HG02852 (cell line): ENCODE measurements at regions not wholly inside any gene's neighbourhood (a gene's known extent, or its start where the extent isn't known, plus 50 kb on each side); places are given as distances from the start of the nearest gene placed in this dataset.
"Not testable (repeated sequence)": the region's sequence is repeated elsewhere in the genome, so short reads cannot be mapped to it uniquely, and the experiment has no call there.

Experiments used
- ATAC-seq: cut with Tn5 transposase; IDR thresholded peaks from one replicate; pipeline ENCODE4 v1.9.1; 2021; ENCODE audit warnings: mild to moderate bottlenecking, moderate library complexity; ENCODE audit not compliant: unreplicated experiment

DNA sequence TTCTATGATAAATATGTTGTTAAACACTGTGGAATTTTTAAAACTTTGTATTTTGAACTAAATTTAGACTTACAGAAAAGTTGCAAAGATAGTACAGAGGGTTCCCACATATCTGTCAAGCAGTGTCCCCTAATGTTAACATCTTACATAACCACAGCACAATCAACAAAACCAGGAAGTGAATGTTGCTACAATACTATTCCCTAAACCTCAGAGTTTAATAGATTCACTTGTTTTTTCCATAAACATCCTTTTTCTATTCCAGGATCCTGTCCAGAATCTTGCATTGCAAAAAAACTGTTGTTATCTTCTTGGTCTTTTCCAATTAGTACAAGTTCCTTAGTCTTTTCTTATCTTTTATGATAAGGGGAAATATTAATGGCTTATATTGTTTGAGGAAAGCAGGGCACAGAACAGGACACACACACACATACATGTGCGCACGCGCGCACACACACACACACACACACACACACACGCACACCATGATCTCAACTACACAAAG is 251.1 kb upstream of the TRIB2 start:
- ATAC-seq, result no peak

DNA sequence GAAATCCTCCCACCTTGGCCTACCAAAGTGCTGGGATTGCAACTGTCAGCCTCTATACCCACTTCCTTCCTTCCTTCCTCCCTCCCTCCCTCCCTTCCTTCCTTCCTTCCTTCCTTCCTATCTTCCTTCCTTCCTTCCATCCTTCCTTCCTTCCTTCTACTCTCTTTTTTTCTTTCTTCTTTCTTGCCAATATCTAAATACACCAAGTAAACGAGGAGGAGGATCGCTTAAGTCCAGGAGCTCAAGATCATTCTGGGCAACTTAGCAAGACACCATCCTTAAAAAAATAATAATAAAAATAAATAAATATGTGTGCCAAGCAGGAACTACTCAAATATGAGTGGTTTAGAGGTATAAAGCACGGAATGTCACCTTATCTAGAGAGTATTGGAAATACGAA is 249.4 kb upstream of the TRIB2 start:
- no peak for ATAC-seq

DNA sequence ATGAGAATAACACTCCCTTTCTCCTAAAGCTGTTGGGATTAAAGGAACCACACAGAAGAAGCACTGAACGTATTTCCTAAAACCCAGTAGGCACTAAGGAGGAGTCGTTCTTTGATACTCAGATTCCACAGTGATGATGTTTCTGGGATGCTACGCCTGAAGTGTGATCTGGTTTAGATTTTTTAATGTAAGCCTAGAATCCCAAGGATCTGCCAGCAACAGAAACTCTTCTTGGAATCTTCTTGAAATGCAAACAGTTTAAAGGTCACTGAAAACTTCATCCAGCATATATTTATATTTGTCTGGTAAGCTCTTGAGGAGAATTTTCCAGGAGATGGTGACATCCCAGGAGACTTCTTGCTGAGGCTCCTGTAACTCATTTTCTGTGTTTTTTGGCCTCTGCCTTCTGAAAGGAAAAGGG is 247.6 kb upstream of the TRIB2 start:
- ATAC-seq, result no peak

DNA sequence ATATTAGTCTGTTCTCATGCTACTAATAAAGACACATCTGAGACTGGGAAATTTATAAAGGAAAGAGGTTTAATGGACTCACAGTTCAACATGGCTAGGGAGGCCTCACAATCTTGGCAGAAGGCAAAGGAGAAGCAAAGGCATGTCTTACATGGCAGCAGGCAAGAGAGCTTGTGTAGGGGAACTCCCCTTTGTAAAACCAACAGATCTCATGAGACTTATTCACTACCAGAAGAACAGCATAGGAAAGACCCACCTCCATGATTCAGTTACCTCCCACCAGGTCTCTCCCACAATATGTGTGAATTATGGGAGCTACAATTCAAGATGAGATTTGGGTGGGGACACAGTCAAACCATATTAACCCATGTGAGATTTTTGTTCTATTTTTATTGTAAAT is 244.5 kb upstream of the TRIB2 start:
- not testable (repeated sequence) for ATAC-seq

DNA sequence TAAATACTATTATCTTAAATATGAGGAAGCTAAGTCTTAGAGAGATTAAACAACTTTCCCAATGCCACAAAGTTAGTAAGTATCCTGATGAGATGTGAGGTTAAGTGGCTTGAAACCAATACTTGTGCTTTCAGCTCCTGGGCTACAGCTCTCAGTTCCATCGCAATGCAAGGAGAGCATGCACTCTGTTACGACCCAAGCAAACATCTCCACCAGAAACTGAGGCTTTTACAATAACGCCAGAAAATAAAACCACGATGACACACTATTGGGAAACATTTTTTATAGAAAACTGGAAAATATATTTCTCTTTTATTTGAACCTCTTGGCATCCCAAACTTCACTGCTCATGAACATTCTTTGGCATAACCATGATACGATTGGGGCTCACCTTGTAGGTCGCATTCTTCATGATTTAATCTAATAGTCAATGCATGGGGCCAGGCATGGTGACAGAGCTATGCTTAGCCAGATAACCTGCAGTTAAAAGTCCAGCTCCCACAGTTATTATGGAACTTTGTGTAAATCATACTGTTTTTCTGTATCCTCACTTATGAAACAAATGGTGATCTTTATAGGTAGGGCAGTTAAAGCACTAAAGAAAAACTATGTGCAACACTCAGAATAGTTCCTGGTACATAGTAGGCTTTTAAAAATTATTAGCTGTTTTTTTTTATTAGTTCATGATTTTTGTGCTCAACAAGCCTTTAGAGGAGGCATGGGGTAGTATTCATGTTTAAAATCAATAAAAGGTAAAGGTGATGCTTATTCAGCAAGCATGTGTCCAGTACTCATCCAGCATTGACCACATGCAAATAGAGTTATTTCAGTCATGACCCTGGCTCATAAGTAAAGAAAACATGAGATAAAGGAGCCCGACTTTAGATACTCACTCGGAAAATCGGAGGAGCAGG is 238.3 kb upstream of the TRIB2 start:
- ATAC-seq, result no peak

DNA sequence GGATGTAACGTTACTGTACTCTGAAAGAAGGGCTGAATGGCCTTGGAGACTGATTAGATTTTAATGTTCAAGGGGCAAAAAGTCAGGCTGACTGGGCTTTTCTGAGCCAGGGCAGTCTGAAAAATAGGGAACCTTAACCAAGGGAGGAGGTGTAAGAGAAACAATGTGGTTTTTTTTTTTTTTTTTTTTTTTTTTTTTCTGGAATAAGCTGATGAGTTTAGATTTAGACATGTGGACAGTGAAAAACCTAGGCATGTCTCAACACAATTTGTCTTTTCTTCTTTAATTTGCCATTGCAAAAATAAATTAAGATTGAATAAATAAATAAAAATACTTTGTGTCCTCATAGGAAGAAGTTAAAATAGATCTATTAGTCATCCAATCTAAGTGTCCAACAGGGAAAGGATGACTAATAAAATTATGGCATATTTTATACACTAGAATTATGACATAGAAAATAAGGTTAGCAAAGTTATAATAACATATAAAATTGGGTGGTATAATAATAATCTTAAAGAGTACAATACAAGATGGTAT is 237.6 kb upstream of the TRIB2 start:
- no peak for ATAC-seq

DNA sequence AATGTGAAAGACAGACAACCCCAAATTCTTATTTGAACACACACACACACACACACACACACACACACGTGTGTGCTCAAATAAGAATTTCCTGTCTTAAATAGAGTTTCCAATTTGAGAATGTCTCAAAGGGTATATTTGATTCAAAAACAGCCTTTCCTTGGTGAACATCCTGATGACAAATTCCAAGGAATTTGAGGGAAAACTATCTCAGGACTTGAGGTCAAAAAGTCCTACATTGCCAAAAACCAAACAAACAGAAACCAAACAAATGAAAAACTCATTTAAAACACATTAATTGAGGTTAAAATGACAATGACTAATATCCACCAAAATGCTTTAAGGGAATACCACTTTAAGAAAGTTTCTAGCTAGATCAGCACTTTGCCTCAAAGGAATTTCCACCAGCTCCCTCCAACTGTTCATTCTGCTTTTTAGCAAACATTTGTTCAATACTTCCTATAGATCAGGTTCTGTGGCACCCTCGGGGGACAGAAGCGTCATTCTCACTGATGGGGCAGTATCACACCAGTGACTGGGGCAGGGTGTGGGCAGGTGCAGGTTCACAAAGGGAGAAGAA is 232.1 kb upstream of the TRIB2 start:
- no peak for ATAC-seq

DNA sequence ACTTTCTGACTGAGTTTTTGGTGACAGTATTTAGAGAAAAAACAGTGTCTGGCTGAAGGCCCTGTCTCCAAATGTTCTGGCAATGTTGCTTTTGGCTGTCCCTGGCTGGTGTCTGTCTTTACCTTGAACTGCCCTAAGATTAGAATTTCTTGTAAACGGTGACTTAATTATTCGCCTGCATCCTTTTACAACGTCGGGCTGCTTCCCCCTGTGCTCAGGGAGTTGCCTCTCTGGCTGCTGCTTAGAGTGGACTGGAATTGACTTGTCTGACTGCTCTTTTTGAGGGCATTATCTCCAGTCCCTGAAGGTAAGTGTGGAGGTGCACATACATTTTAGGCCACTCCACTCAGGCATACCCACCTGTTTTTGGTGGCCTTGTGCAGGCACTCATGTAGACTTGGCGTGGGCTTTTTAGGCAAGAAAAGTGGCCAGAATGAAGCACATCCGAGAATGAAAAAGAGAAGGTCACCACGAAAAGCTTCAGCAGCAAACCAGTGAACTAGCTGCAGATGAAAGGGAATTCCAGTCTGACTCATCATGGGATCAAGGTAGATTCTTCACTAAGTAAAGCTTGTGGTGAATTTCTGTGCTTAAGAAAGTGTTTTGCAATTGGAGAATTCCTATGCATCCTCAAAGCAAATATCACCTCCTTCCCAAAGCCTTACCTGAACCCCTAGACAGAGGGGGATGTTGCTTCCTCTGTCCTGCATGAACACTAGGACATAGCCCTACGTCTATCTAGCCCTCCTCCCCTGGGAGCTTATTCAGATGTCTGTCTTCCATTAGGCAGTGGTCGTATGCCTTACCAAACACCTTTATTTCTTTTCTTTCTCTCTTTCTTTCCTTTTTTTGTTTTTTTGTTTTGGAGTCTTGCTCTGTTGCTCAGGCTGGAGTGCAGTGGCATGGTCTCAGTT is 230.3 kb upstream of the TRIB2 start:
- peak; percentile 77 for ATAC-seq

DNA sequence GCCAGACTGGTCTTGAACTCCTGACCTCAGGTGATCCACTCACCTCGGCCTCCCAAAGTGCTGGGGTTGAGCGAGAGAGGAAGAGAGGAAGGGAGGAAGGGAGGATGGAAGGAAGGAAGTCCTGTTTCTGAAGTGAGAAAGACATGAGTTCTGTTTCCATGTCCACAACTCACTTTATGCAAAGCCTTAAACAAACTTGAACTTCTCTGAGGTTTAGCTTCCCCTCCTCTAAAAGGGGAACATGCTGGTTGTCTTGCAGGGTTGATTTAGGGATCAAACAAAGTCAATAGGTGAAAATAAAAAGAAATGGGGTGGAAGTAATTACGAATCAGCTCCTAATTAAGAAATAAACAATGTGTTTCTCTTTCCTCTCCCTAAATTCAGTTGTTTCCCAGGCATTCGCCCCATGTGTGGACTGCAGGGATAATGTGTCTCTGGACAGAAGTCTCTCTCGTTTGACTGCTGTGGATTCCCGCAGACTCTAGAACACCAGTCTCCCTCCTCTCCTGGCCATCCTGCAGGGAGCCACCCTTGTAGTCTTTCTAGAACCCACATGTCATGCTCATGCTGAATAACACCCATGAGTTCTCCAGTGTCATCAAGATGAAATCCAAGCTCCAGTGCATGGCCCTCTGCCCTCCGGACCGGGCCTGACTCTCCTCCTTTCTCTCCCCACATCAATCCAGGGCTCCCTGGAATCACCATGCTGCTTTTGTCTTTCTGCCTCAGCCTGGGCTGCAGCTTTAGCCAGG is 229.3 kb upstream of the TRIB2 start:
- ATAC-seq, result peak; percentile 23

DNA sequence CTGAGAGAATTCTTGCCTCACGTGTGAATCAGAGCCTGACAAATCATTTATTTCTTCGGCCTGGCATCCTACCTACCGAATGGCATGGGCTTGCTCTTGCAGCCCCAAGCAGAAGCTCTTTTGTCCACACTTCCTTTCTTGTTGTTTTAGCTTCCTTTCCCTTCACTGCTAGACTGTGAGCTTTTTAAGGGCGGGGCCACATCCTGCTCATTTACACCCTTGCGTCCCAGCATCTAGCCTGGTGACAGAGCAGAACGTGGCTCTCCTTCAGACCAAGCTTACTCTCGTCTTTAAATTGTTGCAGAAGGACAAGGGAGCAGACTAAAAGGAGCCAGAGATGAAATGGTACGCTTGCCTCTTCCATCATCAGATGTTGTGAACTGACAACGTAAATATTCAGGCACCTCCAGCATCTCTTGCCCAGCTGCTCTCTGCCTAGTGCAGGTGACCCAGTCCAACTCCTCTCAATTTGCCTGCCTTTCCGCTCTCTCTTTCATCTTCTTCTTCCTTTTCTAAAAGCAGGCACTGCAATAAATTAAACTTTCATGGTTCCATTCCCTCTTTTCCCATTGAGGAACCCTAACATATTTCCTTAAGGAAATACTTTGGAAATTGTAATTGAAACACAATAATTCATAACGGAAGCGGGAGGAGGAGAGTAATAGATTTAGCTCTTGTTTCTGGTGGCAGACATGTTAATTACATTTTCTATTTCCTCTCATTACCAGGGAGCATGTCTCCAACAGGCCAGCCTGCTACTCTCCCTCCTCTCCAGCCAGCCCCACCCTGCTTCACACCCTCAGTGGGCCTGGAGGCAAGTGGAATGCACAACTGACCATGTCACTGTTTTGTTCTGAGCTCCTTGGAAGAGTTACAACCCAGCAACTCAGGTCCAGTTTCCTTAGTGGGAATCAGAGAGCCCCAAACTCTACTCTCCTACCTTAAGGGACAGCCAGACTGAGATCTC is 228.1 kb upstream of the TRIB2 start:
- no peak for ATAC-seq

DNA sequence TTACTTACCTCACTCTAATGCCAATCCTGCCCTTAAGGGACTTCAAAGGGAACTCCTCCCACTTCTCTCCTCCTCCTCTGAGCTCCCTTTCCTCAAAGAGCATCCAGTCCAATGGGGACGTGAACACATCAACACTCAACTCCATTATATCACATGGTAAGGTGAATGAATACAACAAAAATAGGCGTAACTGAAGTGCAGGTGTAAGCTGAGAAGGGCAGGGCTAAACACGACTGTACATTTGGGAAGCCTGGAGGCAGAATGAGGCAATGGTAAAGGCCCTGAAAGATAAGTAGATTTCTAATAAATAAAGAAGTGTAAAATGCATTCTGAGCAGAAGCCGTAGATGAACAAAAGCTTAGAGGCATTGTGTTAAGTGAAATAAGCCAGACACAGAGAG is 226.1 kb upstream of the TRIB2 start:
- no peak for ATAC-seq

DNA sequence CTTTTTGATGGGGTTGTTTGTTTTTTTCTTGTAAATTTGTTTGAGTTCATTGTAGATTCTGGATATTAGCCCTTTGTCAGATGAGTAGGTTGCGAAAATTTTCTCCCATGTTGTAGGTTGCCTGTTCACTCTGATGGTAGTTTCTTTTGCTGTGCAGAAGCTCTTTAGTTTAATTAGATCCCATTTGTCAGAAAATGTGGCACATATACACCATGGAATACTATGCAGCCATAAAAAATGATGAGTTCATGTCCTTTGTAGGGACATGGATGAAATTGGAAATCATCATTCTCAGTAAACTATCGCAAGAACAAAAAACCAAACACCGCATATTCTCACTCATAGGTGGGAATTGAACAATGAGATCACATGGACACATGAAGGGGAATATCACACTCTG is 224.4 kb upstream of the TRIB2 start:
- not testable (repeated sequence) for ATAC-seq

DNA sequence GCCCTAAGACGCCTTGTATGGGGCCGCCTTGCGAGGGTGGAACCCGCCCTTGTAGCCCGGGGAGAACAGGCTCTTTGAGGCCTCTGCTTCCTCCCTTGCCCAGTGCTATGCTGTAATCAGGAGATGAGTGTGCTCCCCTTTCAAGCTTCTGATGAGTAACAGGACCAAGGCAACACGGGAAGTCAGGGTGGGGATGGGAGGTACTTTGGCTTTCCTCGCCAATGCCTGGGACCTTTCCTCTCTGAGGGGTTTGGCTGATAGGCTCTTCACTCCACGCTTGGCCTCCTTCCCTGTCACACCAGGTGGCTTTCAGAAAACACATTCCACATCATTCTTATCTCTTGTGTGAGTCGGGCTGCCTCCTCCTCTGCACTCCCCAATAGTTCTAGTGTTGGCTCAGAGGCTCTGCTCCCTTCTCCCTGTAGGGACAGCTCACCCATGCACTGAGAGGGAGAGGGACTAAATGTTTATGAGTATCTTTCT is 223.7 kb upstream of the TRIB2 start:
- ATAC-seq, result no peak

DNA sequence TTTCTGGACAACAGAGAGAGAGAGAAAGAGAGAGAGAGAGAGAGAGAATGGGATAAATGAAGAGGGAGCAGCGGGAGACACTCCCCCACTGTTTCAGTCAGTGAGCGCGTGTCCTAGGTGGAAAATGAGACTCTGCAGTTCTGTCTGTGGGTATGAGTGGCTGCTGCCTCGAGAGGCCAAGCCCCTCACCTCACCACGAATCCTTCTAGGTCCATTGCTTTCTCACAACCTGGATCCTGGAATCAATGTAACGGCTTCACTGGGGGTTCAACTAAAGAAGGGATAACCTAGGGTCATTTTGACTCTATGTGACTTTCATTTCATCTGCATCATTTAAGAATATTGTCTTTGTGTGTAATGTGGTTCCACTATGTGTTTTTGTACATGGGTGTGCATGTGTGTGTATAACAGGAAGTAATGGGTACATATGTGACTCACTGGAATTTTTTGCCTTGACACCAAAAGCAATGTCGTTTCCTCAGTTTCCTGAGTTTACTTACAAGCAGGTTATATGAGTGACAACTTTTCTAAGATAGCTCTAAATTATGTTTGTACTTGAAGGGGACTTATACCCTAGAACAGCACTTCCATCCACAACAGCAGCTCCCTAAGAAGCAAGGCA is 221.4 kb upstream of the TRIB2 start:
- ATAC-seq, result no peak

DNA sequence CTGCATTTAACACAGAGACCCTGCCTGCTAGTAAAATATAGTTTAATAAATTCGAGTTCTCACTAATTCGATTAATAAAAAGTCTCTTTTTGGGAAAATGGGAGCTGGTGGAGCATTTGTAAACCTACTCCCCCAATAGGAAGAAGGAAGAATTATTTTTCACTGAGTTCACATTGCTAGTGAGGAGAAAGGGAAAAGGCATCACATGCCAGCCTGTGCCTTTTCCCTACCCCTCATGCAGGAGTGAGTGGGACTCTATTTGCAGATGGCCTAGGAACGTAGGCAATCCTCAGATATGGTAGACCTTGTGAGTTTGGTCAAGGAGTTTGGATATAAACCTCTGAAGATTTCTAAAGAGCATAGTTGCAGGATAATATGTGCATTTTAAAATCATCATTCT is 218.4 kb upstream of the TRIB2 start:
- no peak for ATAC-seq

DNA sequence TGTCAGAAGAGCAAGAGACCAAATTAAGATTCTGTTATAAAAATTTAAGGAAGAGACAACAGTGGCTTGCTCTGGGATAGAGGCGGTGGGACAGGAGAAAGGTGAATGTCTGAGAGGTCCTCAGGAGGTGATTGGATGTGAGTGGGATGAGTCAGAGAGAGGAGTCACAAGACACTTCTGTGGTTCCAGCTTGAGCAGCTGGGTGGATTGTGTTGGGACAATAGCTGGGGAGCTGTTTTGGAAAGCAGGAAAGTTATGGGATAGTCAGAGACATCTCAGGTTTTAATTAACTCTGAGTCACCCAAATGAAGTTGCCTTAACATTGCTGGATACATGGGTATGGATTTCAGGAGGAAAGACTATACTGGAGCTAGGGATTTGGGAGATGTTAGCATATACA is 218.0 kb upstream of the TRIB2 start:
- ATAC-seq, result no peak

DNA sequence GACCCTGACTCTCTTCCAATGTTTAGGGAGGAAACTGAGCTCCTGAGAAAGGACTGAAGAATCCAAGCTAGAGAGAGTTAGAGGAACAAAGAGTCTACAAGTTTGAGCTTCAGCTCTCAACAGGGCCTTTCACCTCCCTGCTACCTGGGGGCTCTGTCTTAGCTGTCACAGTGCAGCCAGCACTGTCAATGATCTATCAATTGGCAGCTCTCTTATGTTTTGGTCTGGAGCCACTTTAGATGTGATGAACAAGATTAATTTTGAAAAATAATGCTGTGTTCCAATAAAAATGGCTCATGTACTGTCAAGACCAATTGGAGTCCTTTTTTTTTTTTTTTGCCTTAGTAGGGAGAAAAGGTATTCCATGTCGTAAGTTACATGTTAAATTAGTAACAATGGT is 215.8 kb upstream of the TRIB2 start:
- no peak for ATAC-seq

DNA sequence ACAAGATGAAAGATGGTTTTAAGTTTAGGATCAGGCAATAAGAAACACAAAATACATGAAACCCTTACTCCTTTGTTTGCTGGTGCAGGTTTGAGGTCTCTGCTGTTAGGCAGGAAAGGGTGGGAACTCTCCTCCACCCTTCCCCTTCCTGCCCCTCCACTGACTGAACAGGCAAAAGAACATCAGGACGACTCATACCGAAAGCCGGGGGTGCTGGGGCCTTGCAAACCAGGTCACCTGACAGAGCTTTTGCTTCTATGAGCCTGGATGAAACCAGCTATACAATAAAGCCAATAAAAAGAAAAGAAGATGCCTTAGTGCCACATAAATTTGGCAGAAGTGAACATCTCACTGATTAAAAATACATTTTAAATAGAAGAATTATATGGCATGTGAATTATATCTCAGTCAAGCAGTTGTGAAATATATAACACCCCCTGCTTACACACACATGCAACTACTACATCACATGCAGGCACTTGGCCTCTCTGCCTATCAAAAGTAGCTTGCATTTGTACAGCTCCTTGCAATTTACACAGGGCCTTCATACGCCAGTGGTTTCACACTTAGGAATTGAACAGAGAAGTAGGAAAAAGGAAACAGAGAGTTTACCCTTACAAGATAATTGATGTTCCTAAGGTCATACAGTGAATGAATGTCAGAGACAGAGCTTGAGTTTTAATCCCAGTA is 215.1 kb upstream of the TRIB2 start:
- peak; percentile 89 for ATAC-seq
